ENCODE measurements at regions not wholly inside any gene's neighbourhood (a gene's known extent, or its start where the extent isn't known, plus 50 kb on each side); places are given as distances from the start of the nearest gene placed in this dataset.

DNA sequence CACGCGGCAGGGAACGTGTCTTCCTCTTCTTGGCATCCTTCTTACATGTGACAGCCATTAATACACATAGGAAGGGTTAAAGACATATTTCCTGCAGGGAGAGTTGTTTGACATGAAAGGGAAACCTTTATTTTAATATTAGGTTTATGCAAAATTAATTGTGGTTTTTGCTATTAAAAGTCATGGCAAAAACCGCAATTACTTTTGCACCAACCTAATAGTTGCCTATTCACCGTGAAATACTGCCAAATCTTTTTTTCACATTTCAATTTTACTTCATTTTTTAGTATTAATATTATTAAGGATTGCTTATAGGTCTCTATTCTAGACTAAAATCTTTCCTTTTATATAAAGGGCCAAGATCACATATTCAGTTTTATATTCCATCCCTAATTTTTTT lies 230.4 kb upstream of the PITX2 start:
- no peak overlapping the region for H3K18ac ChIP-seq (ENCODE audit: low read depth, low read length)
- POLR2A ChIA-PET (ENCODE audit: unreplicated experiment): no interaction called here

More for the DNA sequence above, 230.4 kb upstream of the PITX2 start:
- Histone ChIP-seq H2AK5ac (ENCODE audit: low read depth, low read length) (no peak overlapping the region), H4K91ac (ENCODE audit: insufficient read depth, low read depth, low read length) (no peak overlapping the region), H3K23ac (ENCODE audit: low read depth, low read length) (no peak overlapping the region), H3K79me1 (ENCODE audit: low read depth in 1 of 2, low read length in 2 of 2) (no peaks in the 10 kb centered on the region), H2AFZ (replicated peaks; ENCODE audit: low read length, poor library complexity) (no peak overlapping the region), H3K4ac (ENCODE audit: low read depth, low read length) (no peak overlapping the region), H3K9me1 (ENCODE audit: insufficient read depth, low read length) (0 out of 2 replicates have a peak, but pooled peaks cover 2% of the 10 kb centered on the region), H2BK15ac (ENCODE audit: low read depth, low read length) (no peak overlapping the region), H3K14ac (replicated peaks; ENCODE audit: low read depth, low read length) (no peak overlapping the region), H2BK20ac (ENCODE audit: low read depth, low read length) (0 out of 2 replicates have a peak overlapping the region, but pooled peaks have one; percentile 14), H2BK120ac (ENCODE audit: low read depth, low read length) (no peak overlapping the region), H3K9ac (ENCODE audit: low read depth, low read length) (no peak overlapping the region), H3K4me2 (ENCODE audit: low read depth, low read length) (no peak overlapping the region), H3K4me1 (ENCODE audit: control insufficient read depth, insufficient read depth, low read length) (no peaks in the 10 kb centered on the region), H4K8ac (ENCODE audit: low read depth in 2 of 2, low read length in 2 of 2) (no peak overlapping the region), H3K56ac (ENCODE audit: extremely low read depth, insufficient read depth, low read length) (no peak overlapping the region), H4K20me1 (ENCODE audit: insufficient read depth, low read length) (no peaks in the 10 kb centered on the region), H3K27me3 (ENCODE audit: control insufficient read depth, insufficient read depth, low read length) (peaks cover 4% of the 10 kb centered on the region; the same call in 1 of the 2 replicates), H2AK9ac (replicated peaks; ENCODE audit: low read depth, low read length, poor library complexity) (no peak overlapping the region), H3K4me3 (ENCODE audit: insufficient read depth, low read depth, low read length) (no peak overlapping the region), H3K27ac (ENCODE audit: insufficient read depth, low read length) (no peak overlapping the region), H4K5ac (ENCODE audit: low read depth, low read length) (no peak overlapping the region), H2BK5ac (ENCODE audit: low read depth, low read length, poor library complexity, severe bottlenecking) (no peak overlapping the region), H3K9me3 (ENCODE audit: control insufficient read depth, insufficient read depth, low read length) (no peaks in the 10 kb centered on the region), H3K36me3 (ENCODE audit: control insufficient read depth, insufficient read depth, low read length) (no peaks in the 10 kb centered on the region)
- ATAC-seq (ENCODE audit: low read depth) (no peak), DNase-seq (no peak)
- WGBS, 2 experiments (ENCODE audit: extremely low coverage in 2 of 2, insufficient read length in 1 of 2): no CpG with 5 or more reads among the region's 5 CpGs
- in situ Hi-C loops (cut with MboI; ENCODE audit: low sequenced_read_pairs): no loop called here
- no TSS peak for BruUV-seq (replicated peaks)
- intact Hi-C loops (cut with micrococcal nuclease): loop anchor here (5.0 kb wide), 1 partner anchor 201 kb away; no protein-coding TSS in a partner anchor
- no peak for TF ChIP-seq CEBPB (IDR thresholded peaks at IDR 0.05; ENCODE audit: low read depth, low read length)
- no peak for TF ChIP-seq RCOR1 (IDR thresholded peaks at IDR 0.05; ENCODE audit: insufficient replicate concordance, low read length)
- TF ChIP-seq SMC3 (IDR thresholded peaks at IDR 0.05; ENCODE audit: low read depth, low read length): no peak
- TF ChIP-seq USF2 (IDR thresholded peaks at IDR 0.05; ENCODE audit: low read depth, low read length): no peak
- no peak for TF ChIP-seq NFE2L2 (IDR thresholded peaks at IDR 0.05; ENCODE audit: low read depth, low read length)
- TF ChIP-seq, protein P1, sequence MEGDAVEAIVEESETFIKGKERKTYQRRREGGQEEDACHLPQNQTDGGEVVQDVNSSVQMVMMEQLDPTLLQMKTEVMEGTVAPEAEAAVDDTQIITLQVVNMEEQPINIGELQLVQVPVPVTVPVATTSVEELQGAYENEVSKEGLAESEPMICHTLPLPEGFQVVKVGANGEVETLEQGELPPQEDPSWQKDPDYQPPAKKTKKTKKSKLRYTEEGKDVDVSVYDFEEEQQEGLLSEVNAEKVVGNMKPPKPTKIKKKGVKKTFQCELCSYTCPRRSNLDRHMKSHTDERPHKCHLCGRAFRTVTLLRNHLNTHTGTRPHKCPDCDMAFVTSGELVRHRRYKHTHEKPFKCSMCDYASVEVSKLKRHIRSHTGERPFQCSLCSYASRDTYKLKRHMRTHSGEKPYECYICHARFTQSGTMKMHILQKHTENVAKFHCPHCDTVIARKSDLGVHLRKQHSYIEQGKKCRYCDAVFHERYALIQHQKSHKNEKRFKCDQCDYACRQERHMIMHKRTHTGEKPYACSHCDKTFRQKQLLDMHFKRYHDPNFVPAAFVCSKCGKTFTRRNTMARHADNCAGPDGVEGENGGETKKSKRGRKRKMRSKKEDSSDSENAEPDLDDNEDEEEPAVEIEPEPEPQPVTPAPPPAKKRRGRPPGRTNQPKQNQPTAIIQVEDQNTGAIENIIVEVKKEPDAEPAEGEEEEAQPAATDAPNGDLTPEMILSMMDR (conservative IDR thresholded peaks at IDR 0.05; ENCODE audit: low read depth, low read length): no peak
- no peak for TF ChIP-seq MAZ (IDR thresholded peaks at IDR 0.05; ENCODE audit: borderline replicate concordance, low read depth, low read length)
- no peak for TF ChIP-seq FOS (IDR thresholded peaks at IDR 0.05; ENCODE audit: low read depth, low read length)
- TF ChIP-seq POLR2A (IDR thresholded peaks at IDR 0.05; ENCODE audit: low read depth, low read length): no peak
- CTCF ChIA-PET: interaction anchor here (1.0 kb wide), 1 partner anchor 104 kb away, joined by 3 read pairs; no protein-coding TSS in a partner anchor
- dilution Hi-C loops (cut with HindIII; ENCODE audit: low sequenced_read_pairs, unreplicated experiment): no loop called here

All from IMR-90 (cell line).